ENCODE measurements at regions not wholly inside any gene's neighbourhood (a gene's known extent, or its start where the extent isn't known, plus 50 kb on each side); places are given as distances from the start of the nearest gene placed in this dataset.
"Not testable (repeated sequence)": the region's sequence is repeated elsewhere in the genome, so short reads cannot be mapped to it uniquely, and the experiment has no call there.

DNA sequence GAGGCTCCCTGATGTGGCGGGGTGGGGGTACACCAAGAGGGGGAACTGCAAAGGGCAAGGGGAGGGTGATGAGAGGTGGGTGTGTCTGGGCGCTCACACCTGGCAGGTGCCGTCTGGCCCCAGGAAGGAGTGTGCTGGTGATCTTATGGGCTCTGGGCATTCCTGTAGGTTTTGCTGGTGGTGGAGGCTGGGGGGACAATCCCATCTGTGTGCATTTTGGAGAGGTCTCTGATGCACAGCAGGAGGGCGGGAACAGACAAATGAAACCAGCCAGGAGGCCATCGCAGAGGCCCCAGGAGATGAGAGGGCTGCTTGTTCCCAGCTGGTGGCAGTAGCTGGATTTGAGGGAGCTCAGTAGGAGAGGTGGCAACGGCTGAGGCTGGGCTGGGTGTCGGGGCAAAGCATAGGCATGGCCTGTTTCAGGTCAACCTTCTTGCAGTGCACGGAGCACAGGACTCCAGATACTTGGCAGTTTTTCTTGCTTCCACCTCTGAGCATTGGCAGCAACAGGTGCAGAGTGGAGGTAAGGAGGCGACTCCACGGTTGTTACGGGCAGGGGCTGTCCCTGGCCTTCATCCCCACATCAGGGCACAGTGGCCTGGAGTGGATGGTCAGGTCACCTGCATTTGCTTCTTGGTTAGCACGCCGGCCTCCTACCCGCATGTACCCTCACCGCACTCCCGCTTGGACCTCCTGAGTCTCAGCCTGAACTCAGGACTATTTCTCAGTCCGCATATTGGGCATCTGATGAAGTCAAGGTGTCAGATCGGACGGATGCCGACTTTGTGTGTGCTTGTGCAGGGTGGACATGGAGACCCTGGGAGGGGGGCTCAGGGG, 194.2 kb upstream of the HDAC4 start:
- WGBS, 3 donors: 86 to 94% (median 92%) methylated on average over 20 of the region's 20 CpGs
- H3K27ac ChIP-seq (ENCODE audit: low read depth, low read length): no peak overlapping the region

- H3K27ac ChIP-seq (ENCODE audit: low read depth, low read length): no peak overlapping the region
- 72 to 88% (median 87%) methylated on average over 17 of the region's 17 CpGs for WGBS, 3 donors
These were observed 193.4 kb upstream of the HDAC4 start for GRCh38 chr2:239594019-239594771.

- no peak overlapping the region for H3K27ac ChIP-seq (ENCODE audit: low read depth, low read length)
- WGBS, 3 donors: 92 to 98% (median 95%) methylated on average over 6 of the region's 6 CpGs
These were observed 192.6 kb upstream of the HDAC4 start for GRCh38 chr2:239593455-239593854.

DNA sequence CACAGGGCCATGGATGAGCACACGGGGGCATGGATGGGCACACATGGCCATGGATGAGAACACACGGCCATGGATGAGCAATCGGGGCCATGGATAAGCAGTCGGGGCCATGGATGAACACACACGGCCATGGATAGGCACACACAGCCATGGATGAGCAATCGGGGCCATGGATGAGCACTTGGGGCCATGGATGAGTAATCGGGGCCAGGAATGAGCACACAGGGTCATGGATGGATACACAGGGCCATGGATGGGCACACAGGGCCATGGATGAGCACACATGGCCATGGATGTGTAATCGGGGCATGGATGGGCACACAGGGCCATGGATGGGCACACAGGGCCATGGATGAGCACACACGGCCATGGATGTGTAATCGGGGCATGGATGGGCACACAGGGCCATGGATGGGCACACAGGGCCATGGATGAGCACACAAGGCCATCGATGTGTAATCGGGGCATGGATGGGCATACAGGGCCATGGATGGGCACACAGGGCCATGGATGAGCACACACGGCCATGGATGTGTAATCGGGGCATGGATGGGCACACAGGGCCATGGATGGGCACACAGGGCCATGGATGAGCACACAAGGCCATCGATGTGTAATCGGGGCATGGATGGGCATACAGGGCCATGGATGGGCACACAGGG, 191.9 kb upstream of the HDAC4 start:
- whole genome bisulfite sequencing, 3 donors: 83 to 95% (median 92%) methylated on average over 8 to 15 of the region's 16 CpGs
- H3K27ac ChIP-seq (ENCODE audit: low read depth, low read length): not testable (repeated sequence)

DNA sequence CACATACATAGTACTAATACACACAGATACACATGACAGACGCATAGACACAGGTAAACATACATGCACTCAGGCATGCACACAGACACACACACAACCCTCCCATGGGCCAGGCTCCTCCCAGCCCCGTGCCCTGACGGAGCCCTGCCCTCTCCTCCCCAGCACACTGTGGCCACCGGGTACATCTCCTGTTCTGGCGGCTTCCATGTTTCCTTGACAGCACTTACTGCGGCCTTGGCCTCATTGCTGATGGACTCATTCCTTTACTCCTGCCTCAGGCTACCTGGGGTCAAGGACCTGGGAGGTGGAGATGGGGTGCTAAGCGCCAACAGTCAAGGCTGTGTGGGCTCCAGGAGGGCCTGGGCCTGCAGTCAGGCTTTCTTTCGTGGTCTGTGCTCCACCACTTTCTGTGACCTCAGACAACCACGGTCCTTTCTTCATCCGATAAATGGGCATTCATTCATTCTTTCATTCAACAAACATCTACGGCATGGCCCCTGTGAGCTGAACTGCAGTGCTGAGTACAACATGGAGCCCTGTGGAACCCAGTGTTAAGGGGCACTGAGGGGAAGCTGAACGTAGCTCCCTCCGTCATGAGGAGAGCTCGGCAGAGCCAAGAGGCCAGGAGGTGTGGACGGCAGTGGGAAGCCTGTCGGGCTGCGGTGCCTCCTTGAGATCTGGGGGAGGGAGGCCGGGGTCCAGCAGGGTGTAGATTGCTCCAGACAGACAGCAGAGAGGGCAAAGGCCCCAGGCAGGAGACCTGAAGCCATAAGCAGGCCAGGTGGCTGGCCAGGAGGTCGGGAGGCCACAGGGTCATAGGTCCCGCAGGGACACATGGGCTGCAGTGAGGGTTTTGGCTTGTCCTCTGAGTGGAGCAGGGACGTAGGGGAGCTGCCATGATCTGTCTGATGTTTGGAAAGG, 190.4 kb upstream of the HDAC4 start:
- WGBS, 3 donors: 88 to 96% (median 95%) methylated on average over 21 of the region's 21 CpGs
- H3K27ac ChIP-seq (ENCODE audit: low read depth, low read length): no peak overlapping the region

DNA sequence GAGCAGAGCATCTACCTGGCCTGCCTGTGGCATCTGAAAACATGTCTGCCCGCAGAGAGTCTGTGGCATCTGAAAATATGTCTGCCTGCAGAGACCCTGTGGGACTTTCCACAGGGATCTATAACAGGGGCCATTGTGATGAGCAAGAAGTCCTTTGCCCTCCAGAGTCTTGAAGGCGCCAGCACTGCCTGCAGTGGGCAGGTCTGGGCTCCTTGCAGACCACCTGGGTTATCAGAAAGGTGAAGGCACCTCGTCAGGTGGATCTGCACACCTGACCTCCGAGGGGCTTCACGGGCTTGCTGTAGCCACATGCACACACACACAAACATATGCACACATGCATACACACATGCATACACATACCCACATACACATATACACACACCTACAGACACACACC, 189.5 kb upstream of the HDAC4 start:
- 80 to 84% (median 81%) methylated on average over 5 of the region's 5 CpGs for WGBS, 3 donors
- no peak overlapping the region for H3K27ac ChIP-seq (ENCODE audit: low read depth, low read length)

DNA sequence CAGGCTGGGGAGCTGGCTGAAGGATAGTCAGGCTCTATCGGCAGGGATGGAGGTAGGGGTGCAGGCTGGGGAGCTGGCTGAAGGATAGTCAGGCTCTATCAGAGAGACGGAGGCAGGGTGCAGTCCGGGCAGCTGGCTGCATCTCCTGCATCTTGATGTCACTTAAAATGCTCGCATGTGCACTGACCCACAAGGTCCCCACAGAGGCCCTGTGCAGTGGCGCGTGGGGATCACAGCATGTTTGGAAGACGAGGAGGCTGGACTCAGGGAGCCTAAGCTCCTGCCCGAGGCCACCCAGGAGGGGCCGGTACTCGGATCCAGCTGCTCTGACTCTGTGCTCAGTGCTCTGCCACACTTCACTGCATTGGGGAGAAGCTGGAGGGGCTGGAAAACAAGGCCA, 189.0 kb upstream of the HDAC4 start:
- 74 to 75% (median 74%) methylated on average over 10 of the region's 10 CpGs for WGBS, 3 donors
- H3K27ac ChIP-seq (ENCODE audit: low read depth, low read length): no peak overlapping the region

GRCh38 chr2:239589270-239589825, 188.5 kb upstream of the HDAC4 start:
- WGBS, 3 donors: 66 to 79% (median 76%) methylated on average over 6 to 7 of the region's 7 CpGs
- no peak overlapping the region for H3K27ac ChIP-seq (ENCODE audit: low read depth, low read length)

GRCh38 chr2:239588451-239589269, 187.8 kb upstream of the HDAC4 start:
- WGBS, 3 donors: 85 to 91% (median 89%) methylated on average over 13 of the region's 13 CpGs
- no peak overlapping the region for H3K27ac ChIP-seq (ENCODE audit: low read depth, low read length)

GRCh38 chr2:239587841-239588240, 187.0 kb upstream of the HDAC4 start:
- WGBS, 3 donors: 44 to 51% (median 48%) methylated on average over 14 of the region's 14 CpGs
- no peak overlapping the region for H3K27ac ChIP-seq (ENCODE audit: low read depth, low read length)

DNA sequence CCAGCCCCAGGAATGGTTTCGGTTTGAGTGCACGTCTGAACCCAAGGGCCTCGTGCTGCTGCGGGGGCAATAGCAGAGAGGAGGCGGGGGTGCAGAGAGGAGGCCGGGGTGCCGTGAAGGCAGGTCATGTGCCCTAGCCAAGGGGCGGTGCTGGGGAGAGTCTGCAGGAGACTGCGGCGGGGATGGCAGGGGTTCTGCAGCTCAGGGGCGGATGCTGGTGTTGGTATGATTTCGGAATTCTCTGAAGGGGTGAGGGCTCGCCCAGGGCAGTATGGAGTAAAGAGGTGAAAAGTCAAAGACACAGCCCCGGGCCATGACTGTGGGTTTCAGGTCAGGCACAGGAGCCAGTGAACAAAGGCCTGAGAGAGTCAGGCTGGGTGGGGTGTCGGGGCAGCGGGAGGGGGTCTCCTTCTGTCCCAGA, 186.5 kb upstream of the HDAC4 start:
- no peak overlapping the region for H3K27ac ChIP-seq (ENCODE audit: low read depth, low read length)
- 73 to 90% (median 89%) methylated on average over 16 of the region's 16 CpGs for WGBS, 3 donors

GRCh38 chr2:239586651-239587310, 186.0 kb upstream of the HDAC4 start:
- 73 to 74% (median 74%) methylated on average over 22 of the region's 22 CpGs for WGBS, 3 donors
- H3K27ac ChIP-seq (ENCODE audit: low read depth, low read length): no peak overlapping the region

DNA sequence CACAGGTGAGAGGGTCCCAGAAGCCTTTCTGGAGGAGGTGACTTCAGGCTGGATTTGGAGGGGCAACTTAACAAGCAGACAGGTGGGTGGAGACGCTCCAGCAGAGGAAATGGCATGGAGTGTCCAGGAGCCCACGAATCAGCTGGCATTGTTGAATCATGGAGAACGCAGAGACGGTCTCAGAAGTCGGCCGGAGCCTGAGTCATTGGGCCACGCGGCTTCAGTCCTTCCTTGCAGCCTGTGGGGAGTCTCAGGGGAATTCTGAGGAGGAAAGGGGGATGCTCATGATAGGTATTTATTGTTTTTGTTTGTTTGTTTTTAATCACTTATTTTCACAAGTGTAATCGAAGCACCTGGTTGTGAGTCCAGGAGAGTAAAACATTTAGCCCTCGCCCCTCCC, 184.6 kb upstream of the HDAC4 start:
- H3K27ac ChIP-seq (ENCODE audit: low read depth, low read length): no peak overlapping the region
- WGBS, 3 donors: 68 to 72% (median 69%) methylated on average over 10 of the region's 10 CpGs

GRCh38 chr2:239584986-239585385, 184.2 kb upstream of the HDAC4 start:
- 81 to 85% (median 84%) methylated on average over 3 of the region's 3 CpGs for WGBS, 3 donors
- no peak overlapping the region for H3K27ac ChIP-seq (ENCODE audit: low read depth, low read length)

- no peak overlapping the region for H3K27ac ChIP-seq (ENCODE audit: low read depth, low read length)
- 82 to 93% (median 93%) methylated on average over 31 of the region's 31 CpGs for WGBS, 3 donors
These were observed 183.3 kb upstream of the HDAC4 start for GRCh38 chr2:239583879-239584859.
